HepG2 (cell line): ENCODE measurements at regions not wholly inside any gene's neighbourhood (a gene's known extent, or its start where the extent isn't known, plus 50 kb on each side); places are given as distances from the start of the nearest gene placed in this dataset.

Experiments used
- ARID2 ChIP-seq: sonication (generic); formaldehyde crosslinking; IDR thresholded peaks from 2 replicates; pipeline ENCODE4 v1.8.1; 2022; ENCODE audit warnings: mild to moderate bottlenecking, missing genetic modification reagents, borderline replicate concordance
- BORCS8-MEF2B ChIP-seq: sonication (generic); formaldehyde crosslinking; IDR thresholded peaks from 2 replicates; pipeline ENCODE4 v1.8.0; 2022; ENCODE audit warnings: mild to moderate bottlenecking, missing genetic modification reagents
- CREBL2 ChIP-seq: sonication (generic); formaldehyde crosslinking; IDR thresholded peaks from 2 replicates; pipeline ENCODE4 v1.8.1; 2023; ENCODE audit warnings: missing genetic modification reagents, mild to moderate bottlenecking, borderline replicate concordance
- EHMT2 ChIP-seq: fragments of 200-600 bp; sonication (generic); IDR thresholded peaks from 2 replicates; pipeline ENCODE4 v1.7.0; 2017; ENCODE audit warnings: antibody characterized with exemption, low read depth, low read length, borderline replicate concordance
- ELF3 ChIP-seq: IDR thresholded peaks from 2 replicates; pipeline ENCODE4 v1.6.1; 2016; ENCODE audit warnings: missing genetic modification reagents, missing compliant biosample characterization
- EP300 ChIP-seq, 3 experiments: sonication (generic) in 1 of 3; formaldehyde crosslinking in 1 of 3; IDR thresholded peaks; 2 replicates each; pipeline versions ENCODE4 v1.5.1 to v1.6.1; 2011 to 2020; ENCODE audit warnings: low read depth in 2 of 3, low read length in 2 of 3, borderline replicate concordance in 1 of 3, improper control_type of control experiment in 1 of 3, mild to moderate bottlenecking in 1 of 3, missing genetic modification reagents in 1 of 3, moderate library complexity in 1 of 3
- FOSL1 ChIP-seq: sonication (generic); formaldehyde crosslinking; IDR thresholded peaks from 2 replicates; pipeline ENCODE4 v1.9.0; 2021; ENCODE audit warnings: missing genetic modification reagents, borderline replicate concordance
- GATAD2A ChIP-seq: IDR thresholded peaks from 2 replicates; pipeline ENCODE4 v1.6.1; 2016
- HOXD1 ChIP-seq: sonication (generic); formaldehyde crosslinking; IDR thresholded peaks from 2 replicates; pipeline ENCODE4 v1.5.0; 2020; ENCODE audit warnings: missing genetic modification reagents
- IKZF1 ChIP-seq: fragments of 450-650 bp; IDR thresholded peaks from 2 replicates; pipeline ENCODE4 v1.7.1; 2016
- JUNB ChIP-seq: sonication (generic); formaldehyde crosslinking; IDR thresholded peaks from 2 replicates; pipeline ENCODE4 v1.8.0; 2022; ENCODE audit warnings: missing genetic modification reagents, mild to moderate bottlenecking, borderline replicate concordance
- KMT2B ChIP-seq: IDR thresholded peaks from 2 replicates; pipeline ENCODE4 v1.6.1; 2016; ENCODE audit warnings: missing genetic modification reagents, missing compliant biosample characterization
- MAX ChIP-seq: IDR thresholded peaks from 2 replicates; pipeline ENCODE4 v1.6.1; 2012; ENCODE audit warnings: inconsistent platforms
- MXD4 ChIP-seq: IDR thresholded peaks from 2 replicates; pipeline ENCODE4 v1.6.1; 2016; ENCODE audit warnings: mild to moderate bottlenecking, missing biosample characterization, missing genetic modification reagents
- MYPOP ChIP-seq: sonication (generic); formaldehyde crosslinking; IDR thresholded peaks from 2 replicates; pipeline ENCODE4 v1.8.1; 2023; ENCODE audit warnings: mild to moderate bottlenecking, moderate library complexity, missing genetic modification reagents
- NFIC ChIP-seq: IDR thresholded peaks from 2 replicates; pipeline ENCODE4 v1.6.1; 2012; ENCODE audit warnings: mild to moderate bottlenecking, low read length, inconsistent platforms
- NR1H2 ChIP-seq: sonication (generic); formaldehyde crosslinking; IDR thresholded peaks from 2 replicates; pipeline ENCODE4 v1.8.1; 2022; ENCODE audit warnings: low read depth, missing genetic modification reagents, borderline replicate concordance
- PTBP1 ChIP-seq: fragments of 200-400 bp; formaldehyde crosslinking; IDR thresholded peaks from 2 replicates; pipeline ENCODE4 v1.6.1; 2018; ENCODE audit warnings: low read length, low read depth; ENCODE audit not compliant: poor library complexity, severe bottlenecking
- SAFB2 ChIP-seq: sonication (generic); formaldehyde crosslinking; IDR thresholded peaks from 2 replicates; pipeline ENCODE4 v1.5.1; 2020; ENCODE audit warnings: missing genetic modification reagents, low read depth, mild to moderate bottlenecking, borderline replicate concordance
- SAP130 ChIP-seq: IDR thresholded peaks from 2 replicates; pipeline ENCODE4 v1.6.1; 2016; ENCODE audit warnings: low read depth
- SIX1 ChIP-seq: sonication (generic); formaldehyde crosslinking; IDR thresholded peaks from 2 replicates; pipeline ENCODE4 v1.4.0; 2020; ENCODE audit warnings: missing genetic modification reagents, borderline replicate concordance
- TOE1 ChIP-seq: sonication (generic); formaldehyde crosslinking; IDR thresholded peaks from 2 replicates; pipeline ENCODE4 v1.4.0; 2020; ENCODE audit warnings: mild to moderate bottlenecking, missing genetic modification reagents
- TSC22D2 ChIP-seq: sonication (generic); formaldehyde crosslinking; IDR thresholded peaks from 2 replicates; pipeline ENCODE4 v1.5.1; 2020; ENCODE audit warnings: missing genetic modification reagents, mild to moderate bottlenecking, borderline replicate concordance
- ZBTB42 ChIP-seq: sonication (generic); formaldehyde crosslinking; IDR thresholded peaks from 2 replicates; pipeline ENCODE4 v1.5.0; 2020; ENCODE audit warnings: mild to moderate bottlenecking, missing genetic modification reagents
- ZEB1 ChIP-seq: IDR thresholded peaks from 2 replicates; pipeline ENCODE4 v1.6.1; 2012; ENCODE audit warnings: mild to moderate bottlenecking, low read depth, inconsistent platforms; ENCODE audit not compliant: insufficient replicate concordance
- ZFP82 ChIP-seq: sonication (generic); formaldehyde crosslinking; IDR thresholded peaks from 2 replicates; pipeline ENCODE4 v1.5.1; 2020; ENCODE audit warnings: mild to moderate bottlenecking, missing genetic modification reagents, borderline replicate concordance
- ZFP90 ChIP-seq: sonication (generic); formaldehyde crosslinking; IDR thresholded peaks from 2 replicates; pipeline ENCODE4 v1.8.0; 2022; ENCODE audit warnings: missing genetic modification reagents, mild to moderate bottlenecking, inconsistent platforms, borderline replicate concordance
- ZNF224 ChIP-seq: sonication (generic); formaldehyde crosslinking; IDR thresholded peaks from 2 replicates; pipeline ENCODE4 v1.5.0; 2020; ENCODE audit warnings: mild to moderate bottlenecking, missing genetic modification reagents
- ZNF232 ChIP-seq: sonication (generic); formaldehyde crosslinking; IDR thresholded peaks from 2 replicates; pipeline ENCODE4 v1.4.0; 2020; ENCODE audit warnings: missing genetic modification reagents, borderline replicate concordance
- ZNF235 ChIP-seq: sonication (generic); formaldehyde crosslinking; IDR thresholded peaks from 2 replicates; pipeline ENCODE4 v1.8.1; 2023; ENCODE audit warnings: mild to moderate bottlenecking, missing genetic modification reagents, borderline replicate concordance
- TF ChIP-seq, protein P1 (sequence below): sonication (generic); formaldehyde crosslinking; IDR thresholded peaks from 2 replicates; pipeline ENCODE4 v1.5.1; 2020; ENCODE audit warnings: mild to moderate bottlenecking, moderate library complexity, missing genetic modification reagents

DNA sequence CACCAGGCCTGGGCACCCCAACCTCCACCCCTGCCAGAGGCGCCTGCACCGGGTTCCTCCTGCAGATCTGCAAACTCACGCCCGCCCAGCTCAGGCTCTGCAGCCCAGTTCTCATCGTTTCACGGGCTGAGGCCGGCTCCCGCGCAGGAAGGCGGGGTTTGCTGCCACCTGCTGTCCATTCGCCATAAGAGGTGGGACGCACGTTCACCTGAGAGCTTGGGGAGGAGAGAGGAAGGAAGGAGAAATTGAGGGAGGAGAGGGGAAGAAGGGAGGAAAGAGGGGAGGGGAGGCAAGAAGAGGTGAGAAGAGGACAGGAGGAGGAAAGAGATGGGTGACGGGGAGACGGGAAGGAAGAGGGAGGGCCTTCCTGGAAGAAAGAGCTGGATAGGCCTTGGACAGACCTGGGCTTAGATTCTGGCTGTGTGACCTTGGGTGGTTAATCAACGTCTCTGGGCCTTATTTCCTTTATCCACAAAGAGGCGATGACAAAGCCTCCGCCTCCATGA is 114.5 kb downstream of the ADRA2C start (continued):
- TF ChIP-seq ZNF235 (CRISPR knock-in tag) (no peak), BORCS8-MEF2B (no peak), EP300 (IDR thresholded peaks at IDR 0.05; ENCODE audit: low read depth in 2 of 2, low read length in 2 of 2) (no peak), EP300 (CRISPR knock-in tag; IDR thresholded peaks at IDR 0.05; ENCODE audit: borderline replicate concordance) (no peak), NFIC (no peak), ZBTB42 (CRISPR knock-in tag) (no peak), TSC22D2 (CRISPR knock-in tag) (no peak), PTBP1 (no peak), SAFB2 (no peak), SIX1 (CRISPR knock-in tag) (no peak), MXD4 (CRISPR knock-in tag) (no peak), MAX (peak; percentile 27; the same call in 1 of the 2 replicates), IKZF1 (no peak), CREBL2 (CRISPR knock-in tag) (no peak), ZNF232 (no peak), FOSL1 (CRISPR knock-in tag) (no peak), GATAD2A (CRISPR knock-in tag) (peak; percentile 23; the same call in 1 of the 2 replicates), ELF3 (CRISPR knock-in tag) (0 out of 2 replicates have a peak, but pooled peaks have one; percentile 21), ZNF224 (no peak), HOXD1 (CRISPR knock-in tag) (no peak), ZEB1 (no peak), EHMT2 (no peak), ZFP82 (CRISPR knock-in tag) (no peak), JUNB (CRISPR knock-in tag) (no peak), ZFP90 (CRISPR knock-in tag) (no peak), ARID2 (CRISPR knock-in tag) (no peak), KMT2B (CRISPR knock-in tag) (no peak), SAP130 (peak; percentile 23; the same call in 1 of the 2 replicates), MYPOP (CRISPR knock-in tag) (no peak), NR1H2 (CRISPR knock-in tag) (no peak), TOE1 (CRISPR knock-in tag) (no peak)
- TF ChIP-seq, protein P1, sequence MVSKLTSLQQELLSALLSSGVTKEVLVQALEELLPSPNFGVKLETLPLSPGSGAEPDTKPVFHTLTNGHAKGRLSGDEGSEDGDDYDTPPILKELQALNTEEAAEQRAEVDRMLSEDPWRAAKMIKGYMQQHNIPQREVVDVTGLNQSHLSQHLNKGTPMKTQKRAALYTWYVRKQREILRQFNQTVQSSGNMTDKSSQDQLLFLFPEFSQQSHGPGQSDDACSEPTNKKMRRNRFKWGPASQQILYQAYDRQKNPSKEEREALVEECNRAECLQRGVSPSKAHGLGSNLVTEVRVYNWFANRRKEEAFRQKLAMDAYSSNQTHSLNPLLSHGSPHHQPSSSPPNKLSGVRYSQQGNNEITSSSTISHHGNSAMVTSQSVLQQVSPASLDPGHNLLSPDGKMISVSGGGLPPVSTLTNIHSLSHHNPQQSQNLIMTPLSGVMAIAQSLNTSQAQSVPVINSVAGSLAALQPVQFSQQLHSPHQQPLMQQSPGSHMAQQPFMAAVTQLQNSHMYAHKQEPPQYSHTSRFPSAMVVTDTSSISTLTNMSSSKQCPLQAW (CRISPR knock-in tag): peak; percentile 42
